NT2/D1 (cell line): ENCODE measurements at regions not wholly inside any gene's neighbourhood (a gene's known extent, or its start where the extent isn't known, plus 50 kb on each side); places are given as distances from the start of the nearest gene placed in this dataset.

ENCODE experiments used
- YY1 ChIP-seq: IDR thresholded peaks from 2 replicates; pipeline ENCODE4 v1.6.1; 2011; ENCODE audit not compliant: insufficient read length, insufficient read depth
- ZNF274 ChIP-seq: IDR thresholded peaks from 2 replicates; pipeline ENCODE4 v1.6.1; 2011; ENCODE audit warnings: mild to moderate bottlenecking, low read depth, low read length

- TF ChIP-seq YY1 (no peak), ZNF274 (no peak)
Observed at GRCh38 chr3:34444137-34444536, 645.7 kb downstream of the PDCD6IP start.
